SK-N-MC (cell line): ENCODE measurements at regions not wholly inside any gene's neighbourhood (a gene's known extent, or its start where the extent isn't known, plus 50 kb on each side); places are given as distances from the start of the nearest gene placed in this dataset.

Experiments used
- EZH2 ChIP-seq: fragments of 200-600 bp; sonication (generic); IDR thresholded peaks from one replicate; pipeline ENCODE4 v1.6.1; 2017; ENCODE audit warnings: antibody characterized with exemption
- POLR2AphosphoS5 ChIP-seq: IDR thresholded peaks from 2 replicates; pipeline ENCODE4 v1.6.1; 2012; ENCODE audit warnings: mild to moderate bottlenecking, low read depth, low read length, borderline replicate concordance

DNA sequence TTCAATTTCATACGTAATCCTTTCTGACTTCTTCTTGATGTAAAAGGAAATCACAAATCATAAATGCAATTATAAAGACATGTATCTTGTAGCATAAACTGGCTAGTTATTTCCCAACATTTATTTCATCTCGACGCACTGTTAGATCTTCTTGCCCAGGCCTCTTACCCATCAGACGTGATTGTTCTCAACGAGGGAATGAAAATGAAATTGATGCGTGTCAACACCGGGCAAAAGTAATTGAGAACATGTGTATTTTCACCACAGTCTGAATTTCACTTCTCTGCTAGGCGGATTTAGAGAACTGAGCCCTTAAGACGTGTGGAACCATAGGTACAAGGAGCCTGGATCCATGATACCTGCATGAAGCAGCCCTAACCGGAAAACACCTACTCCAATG is 519.7 kb downstream of the KCNT2 start:
- no peak for TF ChIP-seq EZH2
- no peak for TF ChIP-seq POLR2AphosphoS5
